GM21529 (cell line): ENCODE measurements at regions not wholly inside any gene's neighbourhood (a gene's known extent, or its start where the extent isn't known, plus 50 kb on each side); places are given as distances from the start of the nearest gene placed in this dataset.
A peak's percentile ranks its signal among the peaks of the same experiment; 100 is the strongest.

Experiments
- ATAC-seq: cut with Tn5 transposase; IDR thresholded peaks from one replicate; pipeline ENCODE4 v1.9.1; 2021; ENCODE audit not compliant: unreplicated experiment

DNA sequence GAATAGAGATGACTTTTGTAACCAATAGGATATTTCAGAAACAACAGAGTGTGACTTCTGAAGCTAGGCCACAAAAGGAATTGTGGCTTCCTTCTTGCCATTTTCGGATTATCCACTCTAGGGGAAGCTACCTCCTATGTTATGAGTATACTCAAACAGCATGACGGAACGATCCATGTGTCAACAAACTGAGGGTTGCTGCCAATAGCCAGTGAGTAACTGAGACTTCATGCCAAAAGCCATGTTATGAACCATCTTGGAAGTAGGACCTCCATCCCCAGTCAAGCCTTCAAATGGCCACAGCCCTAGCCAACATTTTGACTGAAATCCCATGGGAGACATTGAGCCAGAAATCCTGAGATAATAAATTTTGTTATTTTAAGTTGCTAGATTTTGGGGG lies 69.0 kb upstream of the IL6 start:
- ATAC-seq = no peak

DNA sequence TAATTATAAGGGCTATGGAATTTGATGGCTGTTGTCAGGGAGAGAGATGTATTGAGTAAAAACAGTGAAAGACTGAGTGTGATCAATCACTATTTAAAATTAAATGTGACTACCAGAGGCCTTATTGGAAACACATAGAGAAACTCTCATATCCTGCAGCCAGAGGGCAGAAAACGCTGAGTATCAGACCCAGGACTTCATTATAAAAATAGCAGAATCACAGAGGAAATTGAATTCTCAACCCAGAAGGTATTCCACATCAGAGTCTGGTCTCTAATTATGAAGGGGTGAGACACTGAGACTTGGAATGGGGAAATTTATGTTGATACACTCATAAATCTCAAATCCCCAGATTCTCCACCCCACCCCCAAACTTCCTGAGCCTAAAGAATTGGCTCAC lies 69.5 kb upstream of the IL6 start:
- ATAC-seq = no peak

DNA sequence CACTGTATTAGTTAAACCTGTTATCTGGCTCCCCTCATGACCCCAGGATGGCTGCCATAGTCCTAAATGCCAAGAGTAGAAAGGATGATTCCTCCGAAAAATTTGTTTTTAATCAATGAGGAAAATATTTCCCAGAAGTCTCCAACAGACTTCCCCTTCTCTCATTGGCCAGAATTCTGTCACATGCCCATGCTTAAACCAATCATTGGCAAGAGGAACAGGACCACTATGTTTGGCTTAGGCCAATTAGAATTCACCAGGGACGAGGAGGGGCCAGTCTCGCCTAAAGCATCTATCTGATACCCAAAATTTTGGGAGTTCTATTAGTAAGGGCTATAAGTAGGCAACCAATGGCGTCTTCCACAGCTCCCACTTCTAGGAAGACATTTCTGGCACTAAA lies 71.2 kb upstream of the IL6 start:
- ATAC-seq = no peak

DNA sequence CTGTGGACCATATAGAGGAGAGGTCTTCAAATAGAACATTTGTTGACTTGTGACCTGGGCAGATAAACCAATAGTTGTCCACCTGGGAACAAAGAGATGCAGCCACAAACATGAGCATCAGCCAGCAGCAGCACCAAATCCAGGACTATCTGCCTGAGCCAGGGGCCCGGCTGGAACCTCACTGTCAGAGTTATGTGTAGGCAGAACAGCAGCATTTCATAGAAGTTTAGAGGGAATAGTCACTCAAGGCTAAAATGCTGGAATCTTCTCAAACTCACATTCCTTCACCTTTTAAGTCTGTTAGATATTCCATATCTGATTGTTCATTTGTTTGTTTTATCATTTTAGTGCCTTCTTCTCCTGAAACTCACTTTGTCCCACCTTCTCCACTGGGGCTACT lies 72.2 kb upstream of the IL6 start:
- no peak for ATAC-seq

DNA sequence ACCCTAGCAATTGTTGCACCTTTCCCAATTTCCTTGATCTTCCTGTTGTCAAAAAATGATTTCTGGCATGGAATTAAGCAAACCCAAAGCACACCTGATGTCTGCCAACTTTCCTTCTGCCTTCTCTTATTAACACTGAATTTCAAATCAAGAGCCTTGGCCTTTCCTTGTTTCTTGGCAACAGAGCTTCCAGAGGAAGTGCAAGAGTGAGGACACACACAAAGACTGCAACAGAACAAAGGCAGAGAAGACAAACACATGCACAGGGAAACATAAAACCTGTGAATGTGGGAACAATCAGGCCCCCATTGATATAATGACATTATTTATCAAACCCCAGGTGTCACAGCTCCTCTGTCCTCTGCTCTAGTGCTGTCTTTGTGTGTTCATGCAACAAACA lies 73.0 kb upstream of the IL6 start:
- ATAC-seq = no peak

DNA sequence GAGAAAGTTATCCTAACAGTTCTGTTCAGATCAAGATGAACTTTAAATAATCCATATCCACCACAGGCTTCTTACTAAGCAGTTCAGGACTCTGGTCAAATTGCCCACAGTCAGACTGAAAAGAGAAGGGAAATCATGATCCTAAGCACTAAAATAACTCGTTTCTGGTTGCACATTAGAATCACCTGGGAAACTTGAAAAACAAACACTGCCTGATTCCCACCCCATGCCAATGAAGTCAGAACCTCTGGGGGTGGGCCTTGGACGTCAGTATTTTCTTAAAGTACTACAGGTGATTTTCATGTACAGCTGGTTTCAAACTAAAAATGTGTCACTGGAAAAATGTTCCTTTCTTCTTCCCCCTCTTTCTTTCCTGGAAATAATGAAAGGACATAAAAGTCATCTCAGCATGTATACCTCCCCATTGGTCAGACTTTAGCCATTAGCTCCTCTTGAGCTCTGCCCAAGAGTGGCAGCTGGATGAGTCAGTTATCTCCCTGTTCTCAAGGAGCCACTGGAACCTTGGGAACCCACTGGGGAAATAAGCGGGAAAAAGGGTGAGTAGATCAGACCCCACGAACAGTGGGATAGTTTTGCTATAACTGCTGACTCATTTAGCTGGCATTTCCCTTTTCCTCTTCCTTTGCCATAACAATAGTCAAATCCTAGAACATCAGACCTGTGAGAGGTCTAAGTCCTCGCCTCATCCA lies 75.3 kb upstream of the IL6 start:
- no peak for ATAC-seq

DNA sequence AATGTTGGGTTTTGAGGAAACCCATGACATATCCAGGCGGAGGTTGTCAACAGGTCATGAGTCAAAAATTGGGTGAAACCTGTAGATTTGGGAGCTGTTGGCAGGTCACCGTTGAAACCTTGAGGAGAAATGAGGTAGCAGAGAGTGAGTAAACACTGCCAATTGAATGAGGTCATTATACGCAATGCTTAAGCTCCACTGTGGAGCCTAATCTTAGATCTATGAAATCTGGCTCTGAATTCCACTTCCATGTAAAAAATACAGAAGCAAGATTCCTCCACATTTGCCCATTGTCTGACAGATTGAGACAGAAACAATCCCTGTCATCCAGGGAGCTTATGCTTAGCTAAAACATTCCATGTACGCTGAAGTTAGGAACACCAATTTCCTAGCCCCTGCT lies 76.0 kb upstream of the IL6 start:
- ATAC-seq = no peak

DNA sequence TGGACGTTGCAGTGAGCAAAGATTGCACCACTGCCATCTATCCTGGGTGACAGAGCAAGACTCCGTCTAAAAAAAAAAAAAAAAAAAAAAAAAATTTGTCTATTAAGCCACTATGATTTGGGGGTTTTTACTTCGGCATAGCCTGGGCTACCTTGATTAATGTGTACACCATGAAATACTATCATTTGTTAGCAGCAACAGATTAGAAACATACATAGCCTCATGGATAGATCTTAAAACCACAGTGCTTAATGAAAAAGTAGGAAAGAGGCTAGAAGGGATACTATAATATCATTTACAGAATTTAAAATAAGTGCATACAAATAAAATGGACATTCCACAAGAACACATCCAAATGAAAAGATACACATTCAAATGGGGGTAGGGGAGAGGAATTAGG lies 77.3 kb upstream of the IL6 start:
- ATAC-seq = no peak

DNA sequence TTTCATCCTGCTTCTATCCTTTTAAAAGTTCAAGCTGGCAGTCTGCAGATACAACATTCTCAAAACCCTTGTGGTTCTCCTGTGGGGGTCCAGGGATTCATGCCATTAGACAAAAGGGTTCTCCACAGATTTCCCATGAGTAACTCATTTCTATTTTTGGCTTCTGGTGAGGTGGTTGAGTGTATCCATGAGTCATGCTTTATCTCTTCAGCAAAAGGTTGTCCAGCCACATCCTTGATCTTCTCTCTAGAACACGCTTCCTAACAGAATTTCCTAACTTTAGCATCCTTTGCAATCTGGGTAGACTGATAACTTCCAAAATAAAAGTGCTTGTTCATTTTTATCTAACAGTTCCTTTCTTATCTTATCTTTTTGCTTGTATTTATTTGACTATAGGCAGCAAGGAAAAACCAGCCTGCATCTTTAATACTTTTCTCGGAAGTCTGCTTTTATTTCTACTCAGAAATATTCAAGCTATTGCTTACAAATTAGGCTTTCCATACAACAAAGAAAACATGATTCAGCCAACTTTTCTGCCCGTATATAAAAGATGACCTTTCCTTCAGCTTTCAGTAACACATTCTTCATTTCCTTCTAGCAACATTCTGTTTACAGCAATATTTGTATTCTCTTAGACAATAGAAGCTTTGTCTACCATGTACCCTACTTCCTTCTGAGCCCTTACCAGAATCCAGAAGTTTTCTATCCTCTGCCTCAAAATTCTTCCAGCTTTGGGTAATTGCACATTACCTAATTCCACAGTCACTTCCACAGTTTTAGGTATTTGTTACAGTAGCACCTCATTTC lies 79.3 kb upstream of the IL6 start:
- no peak for ATAC-seq

DNA sequence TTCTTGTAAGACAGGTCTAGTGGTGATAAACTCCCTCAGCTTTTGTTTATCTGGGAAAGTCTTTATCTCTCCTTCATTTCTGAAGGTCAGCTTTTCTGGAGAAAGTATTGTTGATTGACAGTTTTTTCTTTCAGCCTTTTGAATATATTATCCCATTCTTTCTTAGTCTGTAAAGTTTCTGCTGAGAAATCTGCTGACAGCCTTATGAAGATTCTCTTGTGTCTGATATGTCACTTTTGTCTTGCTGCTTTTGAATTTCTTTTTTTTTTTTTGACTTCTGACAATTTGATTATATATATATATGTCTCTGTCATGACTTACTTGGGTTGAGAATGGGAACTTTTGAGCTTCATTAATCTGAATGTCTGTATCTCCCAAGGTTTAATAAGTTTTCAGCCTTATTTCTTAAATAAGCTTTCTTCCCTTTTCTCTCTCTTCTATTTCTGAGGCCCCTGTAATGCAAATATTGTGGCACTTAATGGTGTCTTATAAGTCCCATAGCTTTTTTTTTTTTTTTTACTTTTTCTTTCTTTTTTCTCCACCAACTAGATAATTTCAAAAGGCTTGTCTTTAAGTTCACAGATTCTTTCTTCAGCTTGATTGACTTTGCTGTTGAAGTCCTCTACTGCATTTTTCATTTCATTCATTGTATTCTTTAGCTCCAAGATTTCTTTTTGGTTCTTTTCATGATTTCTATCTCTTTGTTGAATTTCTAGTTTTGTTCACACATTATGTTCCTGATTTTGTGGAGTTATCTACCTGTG lies 81.4 kb upstream of the IL6 start:
- no peak for ATAC-seq

DNA sequence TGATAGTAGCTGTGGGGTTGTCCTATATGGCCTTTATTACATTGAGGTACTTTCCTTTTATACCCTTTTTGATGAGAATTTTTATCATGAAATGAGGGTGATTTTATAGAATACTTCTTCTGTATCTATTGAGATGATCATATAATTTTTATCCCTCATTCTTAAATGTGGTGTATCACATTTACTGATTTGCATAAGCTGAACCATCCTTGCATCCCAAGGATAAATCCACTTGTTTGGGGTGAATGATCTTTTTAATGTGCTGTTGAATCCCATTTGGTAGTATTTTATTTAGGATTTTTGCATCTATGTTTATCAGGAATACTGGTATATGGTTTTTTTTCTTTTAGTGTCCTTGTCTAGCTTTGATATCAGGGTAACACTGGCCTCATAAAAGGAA lies 84.5 kb upstream of the IL6 start:
- no peak for ATAC-seq

DNA sequence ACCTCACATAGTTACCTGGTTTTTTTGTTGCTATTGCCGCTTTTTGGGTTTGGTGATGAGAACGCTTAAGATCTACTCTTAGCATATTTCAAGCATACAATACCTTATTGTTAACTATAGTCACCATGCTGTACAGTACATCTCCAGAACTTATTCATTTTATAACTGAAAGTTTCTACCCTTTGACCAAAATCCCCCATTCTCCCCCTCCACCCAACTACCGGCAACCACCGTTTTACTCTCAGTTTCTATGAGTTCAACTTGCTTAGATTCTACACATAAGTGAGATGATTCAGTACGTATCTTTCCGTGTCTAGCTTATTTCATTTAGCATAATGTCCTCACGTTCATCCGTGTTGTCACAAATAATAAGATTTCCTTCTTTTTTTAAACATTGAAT lies 86.7 kb upstream of the IL6 start:
- ATAC-seq = peak; percentile 98

DNA sequence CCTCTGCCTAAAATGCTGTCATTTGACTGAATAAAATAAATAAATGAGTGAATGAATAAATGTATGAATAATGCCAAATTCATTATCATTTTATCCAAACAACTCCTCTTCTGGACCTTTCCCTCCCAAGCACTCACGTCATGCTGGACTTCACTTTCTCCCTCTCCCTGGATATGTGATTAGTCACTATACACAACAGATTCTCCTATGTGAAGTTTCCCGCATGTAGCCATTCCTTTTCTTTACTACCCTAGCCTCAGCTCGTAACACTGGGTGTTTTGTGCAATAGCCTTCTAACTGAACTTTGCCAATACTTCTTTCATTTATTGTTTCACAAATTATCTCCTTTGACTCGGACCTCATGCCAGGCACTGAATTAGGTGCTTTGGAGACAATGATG lies 87.6 kb upstream of the IL6 start:
- ATAC-seq = no peak

DNA sequence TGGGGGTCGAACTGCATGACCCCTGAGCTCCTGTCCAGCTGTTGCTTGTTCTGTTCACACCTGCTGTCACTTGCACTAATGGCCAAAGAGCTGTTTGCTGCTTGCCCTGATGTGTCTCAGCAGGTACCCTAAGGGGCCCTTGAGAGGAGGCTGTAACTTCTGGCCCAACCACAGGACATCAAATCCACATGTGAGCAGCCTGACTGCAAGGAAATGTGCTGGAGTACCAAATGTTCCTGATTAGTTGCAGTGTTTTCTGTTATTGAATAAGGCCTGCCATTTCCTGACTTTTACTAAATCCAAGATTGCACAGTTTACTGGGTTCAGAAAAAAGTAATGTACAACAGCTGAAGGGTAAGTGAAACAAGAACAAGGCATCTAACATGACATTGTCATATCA lies 91.7 kb upstream of the IL6 start:
- ATAC-seq = no peak

DNA sequence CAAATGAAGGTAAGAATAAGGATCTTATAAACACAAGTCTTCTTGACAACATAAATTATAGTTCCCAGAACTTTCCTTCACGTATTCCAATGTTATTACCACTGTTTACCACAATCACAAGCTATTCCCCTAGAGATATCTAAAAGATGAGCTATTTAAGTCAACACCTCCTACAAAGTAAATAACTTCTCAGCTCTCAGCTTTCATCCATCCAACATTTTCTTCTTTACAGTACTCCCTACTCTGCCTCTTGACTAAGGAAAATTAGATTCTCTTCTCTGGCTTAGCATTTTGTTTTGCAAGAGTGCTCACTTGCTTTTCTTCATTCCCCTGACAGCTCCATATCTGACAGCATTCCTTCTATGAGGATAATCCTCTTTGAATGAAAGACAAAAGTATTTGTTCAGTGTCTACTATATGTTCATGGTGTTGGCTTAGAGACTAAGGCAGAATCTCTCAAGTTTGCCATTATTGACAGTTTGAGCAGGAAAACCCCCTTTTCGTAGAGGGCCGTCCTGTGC lies 93.0 kb upstream of the IL6 start:
- ATAC-seq = no peak

DNA sequence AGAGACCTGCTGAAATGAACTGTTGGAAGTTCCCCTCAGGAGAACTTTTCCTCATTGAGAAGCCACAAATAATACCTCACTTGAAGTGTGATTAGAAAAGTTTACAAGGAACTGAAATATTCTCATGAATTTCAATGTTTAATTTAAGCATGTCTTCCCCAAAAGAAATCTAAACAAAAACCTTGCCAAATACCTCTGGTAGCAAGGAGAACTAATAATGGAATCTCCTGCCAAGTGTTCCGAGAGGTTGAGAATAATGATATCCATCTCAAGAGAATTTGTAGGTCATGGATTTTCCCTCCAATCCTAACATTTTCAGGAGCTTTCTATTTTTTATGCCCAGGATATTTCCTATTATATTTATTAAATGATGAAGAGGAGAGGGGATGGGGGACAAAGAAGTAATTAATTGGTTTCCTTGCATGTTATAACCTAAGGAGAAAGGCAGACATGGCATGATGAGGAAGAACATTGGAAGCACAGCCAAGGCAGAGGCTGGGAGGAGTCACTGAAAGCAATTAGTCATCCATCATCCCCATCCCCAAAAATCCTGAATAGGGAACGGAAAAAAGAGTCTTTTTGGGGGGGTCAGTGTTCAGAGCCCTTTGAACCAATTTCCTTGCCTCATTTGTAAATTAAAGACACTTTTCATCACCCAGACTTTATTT lies 93.6 kb upstream of the IL6 start:
- no peak for ATAC-seq

DNA sequence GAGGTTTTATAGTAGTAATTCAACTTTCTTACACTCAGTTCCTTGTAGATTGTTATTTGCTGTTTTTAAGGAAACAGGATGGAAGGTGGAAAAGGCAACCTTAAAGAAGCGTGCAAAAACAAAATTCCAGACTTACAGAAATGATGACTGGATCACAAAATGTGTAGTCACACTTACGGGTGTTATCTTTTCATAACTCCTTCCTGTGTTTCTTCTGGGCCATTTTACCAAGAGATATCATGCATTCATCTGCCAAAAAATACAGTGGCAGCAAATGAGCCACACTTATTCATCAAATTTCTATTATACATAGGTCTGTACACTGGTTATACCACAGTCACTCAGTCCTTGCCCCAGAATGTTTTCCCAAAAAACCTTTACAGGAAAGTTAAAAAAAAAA lies 94.3 kb upstream of the IL6 start:
- ATAC-seq = no peak

DNA sequence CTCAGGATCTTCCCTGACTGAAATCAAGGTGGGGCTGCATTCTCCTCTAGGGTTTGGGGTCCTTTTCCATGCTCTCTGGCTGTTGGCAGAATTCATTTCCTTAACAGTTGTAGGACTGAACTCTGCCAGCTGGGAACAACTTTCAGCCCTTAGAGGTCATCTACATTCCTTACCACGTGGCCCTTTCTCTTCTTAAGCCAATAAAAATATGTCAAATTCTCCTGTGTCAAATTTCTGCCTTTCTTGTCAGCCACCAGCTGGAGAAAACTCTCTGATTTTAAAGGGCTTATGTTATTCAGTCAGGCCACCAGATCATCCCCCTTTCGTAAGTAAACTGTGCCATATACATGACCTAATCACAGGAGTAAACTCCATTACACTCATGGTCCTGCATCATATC lies 95.3 kb upstream of the IL6 start:
- ATAC-seq = no peak

DNA sequence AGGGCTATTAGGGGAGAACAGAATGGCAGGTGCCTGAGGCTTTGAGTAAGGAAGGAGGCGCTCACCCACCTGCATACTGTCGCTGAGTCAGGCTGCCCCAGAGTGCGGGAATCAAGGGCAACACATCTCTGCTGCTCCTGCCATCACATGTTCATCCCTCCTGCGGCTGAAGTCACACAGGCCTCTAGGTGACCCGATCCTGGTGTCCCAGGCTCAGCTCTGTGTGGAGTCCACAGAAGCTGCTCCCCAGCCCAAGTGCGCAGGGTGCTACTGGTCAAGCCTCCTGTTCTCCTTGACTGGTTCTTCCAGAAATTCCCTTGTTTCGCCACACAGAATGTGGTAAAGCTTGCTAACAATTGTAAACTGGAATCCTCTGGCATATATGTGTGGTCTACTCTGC lies 96.9 kb upstream of the IL6 start:
- no peak for ATAC-seq

DNA sequence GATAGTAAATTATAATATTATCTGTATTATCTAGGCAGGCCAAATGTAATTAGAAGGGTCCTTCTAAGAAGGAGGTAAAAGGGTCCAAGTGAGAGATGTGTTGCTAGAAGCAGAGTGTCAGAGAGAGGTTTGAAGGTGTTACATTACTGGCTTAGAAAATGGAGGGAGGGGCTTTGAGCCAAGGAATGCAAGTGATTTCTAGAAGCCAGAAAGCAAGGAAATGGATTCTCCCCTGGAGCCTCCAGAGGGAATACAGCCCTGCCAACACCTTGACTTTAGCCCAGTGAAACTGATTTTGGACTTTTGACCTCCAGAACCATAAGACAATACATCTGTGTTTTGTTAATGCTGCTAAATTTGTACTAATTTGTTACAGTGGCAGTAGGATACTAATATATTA lies 97.9 kb upstream of the IL6 start:
- ATAC-seq = no peak

DNA sequence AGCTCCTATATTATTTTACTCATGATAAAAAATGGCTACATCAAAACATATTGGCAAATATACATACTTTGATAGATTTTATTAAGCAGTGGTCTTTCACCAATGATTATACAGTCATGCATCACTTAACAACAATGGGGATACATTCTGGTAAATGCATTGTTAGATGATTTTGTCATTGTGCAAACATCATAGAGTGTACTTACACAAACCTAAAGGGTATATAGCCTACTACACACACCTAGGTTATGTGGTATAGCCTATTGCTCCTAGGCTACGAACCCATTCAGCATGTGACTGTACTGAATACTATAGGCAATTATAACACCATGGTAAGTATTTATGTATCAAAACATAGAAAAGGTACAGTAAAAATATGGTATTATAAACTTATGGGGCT lies 98.9 kb upstream of the IL6 start:
- ATAC-seq = no peak
